HCT116 (cell line): ENCODE measurements at regions not wholly inside any gene's neighbourhood (a gene's known extent, or its start where the extent isn't known, plus 50 kb on each side); places are given as distances from the start of the nearest gene placed in this dataset.

ENCODE experiments used
- ATAC-seq: fragments of 200-7000 bp; cut with Tn5 transposase; 2 replicates; pipeline ENCODE4 v1.9.1; 2020; ENCODE audit warnings: mild to moderate bottlenecking, moderate library complexity
- BruUV-seq: library from RNA; stranded (reverse); fragments of 400-500 nt; replicated peaks from 2 replicates; lab custom pipeline; 2021; lab: Mats Ljungman, UMichigan
- CTCF ChIA-PET: fragments of 300-600 bp; sonication (Branson Sonifier 250); formaldehyde crosslinking; loops from one replicate; lab custom pipeline; 2021; ENCODE audit warnings: antibody characterized with exemption; lab: Charles Lee
- POLR2A ChIA-PET: fragments of 300-600, 350-600 bp; sonication (Branson Sonifier 250); formaldehyde crosslinking; loops from one replicate; lab custom pipeline; 2021; ENCODE audit warnings: antibody characterized with exemption; lab: Charles Lee
- RAD21 ChIA-PET, 2 experiments: fragments of 300-600 bp; sonication (Branson Sonifier 250); formaldehyde crosslinking; loops; one replicate each; lab custom pipeline; 2023; ENCODE audit warnings: low total read pairs in 2 of 2; ENCODE audit not compliant: uncharacterized antibody in 2 of 2, unreplicated experiment in 2 of 2, low non-redundant PET in 1 of 2; lab: Charles Lee
- DNase-seq: peaks from one replicate; pipeline ENCODE4 v3.0.0-alpha.2; 2010; ENCODE audit warnings: low read depth, low spot score
- H2AFZ ChIP-seq: fragments of 200-600 bp; shearing (Covaris generic), sonication (generic); 2 replicates; pipeline ENCODE4 v1.6.1; 2017; ENCODE audit warnings: low read depth, mixed run types, mixed read lengths, antibody characterized with exemption, low read length; ENCODE audit not compliant: poor library complexity, severe bottlenecking
- H3K27ac ChIP-seq: 2 replicates; pipeline ENCODE4 v1.5.1; 2012; ENCODE audit warnings: low read depth, low read length
- H3K27me3 ChIP-seq: fragments of 200-600 bp; sonication (generic); 2 replicates; pipeline ENCODE4 v1.6.1; 2016; ENCODE audit warnings: mixed run types, low read length, mixed read lengths; ENCODE audit not compliant: insufficient read depth
- H3K36me3 ChIP-seq, 2 experiments: fragments of 200-500 bp in 1 of 2; fragments of 200-600 bp in 1 of 2; sonication (Bioruptor generic) in 1 of 2; sonication (generic) in 1 of 2; 2 replicates each; pipeline versions ENCODE4 v1.5.1 to v1.6.1; 2014 to 2016; ENCODE audit warnings: low read length in 2 of 2, inconsistent platforms in 1 of 2, mixed read lengths in 1 of 2, mixed run types in 1 of 2; ENCODE audit not compliant: insufficient read depth in 2 of 2, control insufficient read depth in 1 of 2
- H3K4me1 ChIP-seq, 2 experiments: fragments of 200-600 bp in 1 of 2; sonication (generic) in 1 of 2; 2 replicates each; pipeline versions ENCODE4 v1.5.1 to v1.6.1; 2012 to 2017; ENCODE audit warnings: low read length in 2 of 2, inconsistent platforms in 1 of 2, mild to moderate bottlenecking in 1 of 2, mixed read lengths in 1 of 2, mixed run types in 1 of 2, moderate library complexity in 1 of 2; ENCODE audit not compliant: insufficient read depth in 2 of 2, control insufficient read depth in 1 of 2
- H3K4me2 ChIP-seq: fragments of 200-600 bp; sonication (generic); 2 replicates; pipeline ENCODE4 v1.6.1; 2017; ENCODE audit warnings: mixed run types, low read length, mixed read lengths
- H3K4me3 ChIP-seq, 2 experiments: fragments of 200-600 bp in 1 of 2; sonication (generic) in 1 of 2; replicated peaks in 1 of 2; 2 replicates each; pipeline ENCODE4 v1.5.1; 2011 to 2016; ENCODE audit warnings: low read length in 2 of 2, control low read depth in 1 of 2, low read depth in 1 of 2, mild to moderate bottlenecking in 1 of 2, mixed read lengths in 1 of 2, mixed run types in 1 of 2
- H3K79me2 ChIP-seq: fragments of 200-600 bp; sonication (generic); 2 replicates; pipeline ENCODE4 v1.6.1; 2017; ENCODE audit warnings: mild to moderate bottlenecking, mixed run types, low read length, moderate library complexity, mixed read lengths; ENCODE audit not compliant: insufficient read depth
- H3K9ac ChIP-seq: fragments of 200-600 bp; sonication (generic); 2 replicates; pipeline ENCODE4 v1.6.1; 2016; ENCODE audit warnings: low read length, mixed read lengths
- H3K9me2 ChIP-seq: fragments of 200-600 bp; sonication (generic), shearing (Covaris generic); 2 replicates; pipeline ENCODE4 v1.6.1; 2017; ENCODE audit warnings: mixed run types, mild to moderate bottlenecking, moderate library complexity; ENCODE audit not compliant: insufficient read depth
- H3K9me3 ChIP-seq, 2 experiments: fragments of 200-500 bp in 1 of 2; fragments of 200-600 bp in 1 of 2; sonication (Bioruptor generic) in 1 of 2; sonication (generic) in 1 of 2; 2 replicates each; pipeline ENCODE4 v1.6.1; 2014 to 2017; ENCODE audit warnings: low read length in 2 of 2, mixed read lengths in 2 of 2, inconsistent platforms in 1 of 2, low read depth in 1 of 2, mild to moderate bottlenecking in 1 of 2, mixed run types in 1 of 2, moderate library complexity in 1 of 2; ENCODE audit not compliant: control insufficient read depth in 1 of 2, insufficient read depth in 1 of 2
- H4K20me1 ChIP-seq: fragments of 200-600 bp; sonication (generic), shearing (Covaris generic); 2 replicates; pipeline ENCODE4 v1.6.1; 2017; ENCODE audit warnings: mixed run types, mild to moderate bottlenecking, moderate library complexity; ENCODE audit not compliant: insufficient read depth
- CBX3 ChIP-seq: IDR thresholded peaks from 2 replicates; pipeline ENCODE4 v1.6.1; 2012; ENCODE audit warnings: low read depth
- CEBPB ChIP-seq: IDR thresholded peaks from 2 replicates; pipeline ENCODE4 v1.6.1; 2012; ENCODE audit warnings: low read depth
- EGR1 ChIP-seq: IDR thresholded peaks from 2 replicates; pipeline ENCODE4 v1.6.1; 2012; ENCODE audit warnings: low read depth
- FOSL1 ChIP-seq: IDR thresholded peaks from 2 replicates; pipeline ENCODE4 v1.6.1; 2012; ENCODE audit warnings: low read depth
- RAD21 ChIP-seq: IDR thresholded peaks from 2 replicates; pipeline ENCODE4 v1.6.1; 2012; ENCODE audit warnings: low read depth, mild to moderate bottlenecking
- SIN3A ChIP-seq: IDR thresholded peaks from 2 replicates; pipeline ENCODE4 v1.6.1; 2012; ENCODE audit warnings: low read depth
- SP1 ChIP-seq: IDR thresholded peaks from 2 replicates; pipeline ENCODE4 v1.6.1; 2012; ENCODE audit warnings: low read depth
- YY1 ChIP-seq: IDR thresholded peaks from 2 replicates; pipeline ENCODE4 v1.6.1; 2011; ENCODE audit warnings: low read length, low read depth, moderate library complexity, mild to moderate bottlenecking; ENCODE audit not compliant: insufficient replicate concordance; ENCODE audit errors: extremely low read depth
- intact Hi-C: fragments of 100-400 bp; cut with micrococcal nuclease; formaldehyde crosslinking; loops from 2 replicates; pipeline ENCODE4 v1.10.0; 2022
- TF ChIP-seq, protein P1 (sequence below), 3 experiments: fragments of 200-600 bp in 1 of 3; sonication (generic) in 1 of 3; IDR thresholded peaks in 2 of 3; conservative IDR thresholded peaks in 1 of 3; 2 replicates each; pipeline ENCODE4 v1.5.1; 2012 to 2017; ENCODE audit warnings: low read depth in 2 of 3, low read length in 2 of 3, antibody characterized with exemption in 1 of 3, borderline replicate concordance in 1 of 3, control low read depth in 1 of 3, mild to moderate bottlenecking in 1 of 3, mixed read lengths in 1 of 3, mixed run types in 1 of 3, moderate library complexity in 1 of 3; ENCODE audit not compliant: insufficient read depth in 1 of 3
- TF ChIP-seq, protein P2 (sequence below): IDR thresholded peaks from 2 replicates; pipeline ENCODE4 v1.6.1; 2011; ENCODE audit warnings: mild to moderate bottlenecking, low read length, moderate library complexity; ENCODE audit not compliant: insufficient replicate concordance; ENCODE audit errors: extremely low read depth

DNA sequence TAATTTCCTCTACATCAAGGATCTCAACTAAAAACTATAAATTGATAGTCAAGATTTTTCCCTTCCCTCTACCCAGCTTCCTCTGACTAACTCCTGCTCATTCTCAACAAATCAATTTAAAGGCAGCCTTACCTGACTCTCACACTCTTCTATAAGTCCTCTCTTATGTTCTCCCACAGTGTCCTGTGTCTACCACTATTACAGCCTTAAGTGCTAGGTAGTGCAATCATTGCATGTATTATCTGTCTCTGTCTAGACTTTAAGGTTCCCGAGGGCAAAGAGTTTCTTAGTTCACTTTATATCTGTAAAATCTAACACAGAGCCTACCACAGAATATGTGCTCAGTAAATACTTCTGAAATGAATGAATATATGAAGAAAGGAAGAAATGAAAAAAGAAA lies 123.7 kb downstream of the BTC start:
- no peak overlapping the region for H3K4me3 ChIP-seq
- H3K27ac ChIP-seq = peak overlapping the region; percentile 93
- peak overlapping the region; percentile 42 for H3K9ac ChIP-seq
- peak overlapping the region; percentile 30 for H3K4me2 ChIP-seq
- ATAC-seq (peak; percentile 67), DNase-seq (no peak)
- H3K9me3 ChIP-seq = no peaks in the 10 kb centered on the region
- POLR2A ChIA-PET = interaction anchor here (0.8 to 2.9 kb wide), 12 partner anchors 9 to 351 kb away, joined by 3 to 14 read pairs (median 6); partner anchors contain the start of gene AREG
- TF ChIP-seq CEBPB = peak; percentile 49
- TF ChIP-seq EGR1 = peak; percentile 29; the same call in 1 of the 2 replicates
- TF ChIP-seq YY1 = no peak
- BruUV-seq = no TSS peak
- intact Hi-C loops = loop anchor here (2.0 to 5.0 kb wide), 2 partner anchors 214 to 278 kb away; no protein-coding TSS in a partner anchor
- no peak overlapping the region for H2AFZ ChIP-seq
- no peaks in the 10 kb centered on the region for H3K9me2 ChIP-seq
- H3K4me1 ChIP-seq = peaks cover 57 to 80% of the 10 kb centered on the region in 2 experiments
- RAD21 ChIA-PET = interaction anchor here (1.0 to 1.1 kb wide), 2 partner anchors 126 to 294 kb away, joined by 3 to 5 read pairs; no protein-coding TSS in a partner anchor
- no peaks in the 10 kb centered on the region for H3K36me3 ChIP-seq
- CTCF ChIA-PET = interaction anchor here (0.6 to 2.3 kb wide), 19 partner anchors 11 to 482 kb away, joined by 3 to 16 read pairs (median 5); no protein-coding TSS in a partner anchor
- H3K79me2 ChIP-seq = peaks cover 39% of the 10 kb centered on the region
- H4K20me1 ChIP-seq = no peaks in the 10 kb centered on the region
- no peaks in the 10 kb centered on the region for H3K27me3 ChIP-seq

DNA sequence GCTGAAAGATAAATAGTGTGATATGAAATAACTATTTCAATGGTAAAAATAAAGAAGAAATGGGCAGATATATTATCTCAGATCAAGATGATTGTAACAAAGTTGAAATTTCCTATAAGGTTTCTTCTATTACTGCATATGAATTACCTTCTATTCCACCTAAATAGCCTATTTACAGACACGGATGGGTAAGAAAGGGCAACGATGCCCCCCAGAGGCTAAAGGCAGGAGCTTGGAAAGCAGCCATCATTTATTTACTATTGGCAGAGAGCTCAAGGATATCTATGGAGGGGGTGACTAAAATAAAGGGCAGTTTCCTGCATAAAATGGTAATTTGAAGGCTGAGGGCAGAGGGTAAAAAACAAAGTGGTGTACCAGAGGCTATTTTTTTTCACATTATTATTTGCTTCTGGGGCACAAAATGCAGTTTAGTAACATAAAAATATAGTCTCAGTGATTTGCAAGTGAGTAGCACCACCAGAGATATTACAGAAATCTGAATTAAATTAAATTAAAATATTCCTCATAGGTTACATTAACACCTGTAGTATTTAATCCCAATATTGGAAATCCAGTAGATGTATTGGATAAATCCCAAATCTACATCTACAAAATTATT lies 123.1 kb downstream of the BTC start:
- RAD21 ChIA-PET = interaction anchor here (0.6 to 1.1 kb wide), 4 partner anchors 48 to 295 kb away, joined by 3 to 5 read pairs (median 3); no protein-coding TSS in a partner anchor
- POLR2A ChIA-PET = interaction anchor here (0.6 to 2.9 kb wide), 13 partner anchors 10 to 351 kb away, joined by 3 to 14 read pairs (median 5); partner anchors contain the start of gene AREG
- CTCF ChIA-PET = interaction anchor here (0.6 to 2.3 kb wide), 31 partner anchors 8 to 483 kb away, joined by 3 to 16 read pairs (median 4); no protein-coding TSS in a partner anchor
- no peaks in the 10 kb centered on the region for H4K20me1 ChIP-seq
- H3K9ac ChIP-seq = peak overlapping the region; percentile 42
- peak; percentile 70 for DNase-seq
- no peak overlapping the region for H2AFZ ChIP-seq
- H3K9me2 ChIP-seq = no peaks in the 10 kb centered on the region
- H3K27me3 ChIP-seq = no peaks in the 10 kb centered on the region
- peak; percentile 69 for ATAC-seq
- TF ChIP-seq CEBPB = 0 out of 2 replicates have a peak, but pooled peaks have one; percentile 18
- TF ChIP-seq YY1 = peak; percentile 62
- TF ChIP-seq RAD21 = peak; percentile 96
- TF ChIP-seq SP1 = peak; percentile 37; the same call in 1 of the 2 replicates
- TF ChIP-seq EGR1 = peak; percentile 10; the same call in 1 of the 2 replicates
- TF ChIP-seq, protein P1, sequence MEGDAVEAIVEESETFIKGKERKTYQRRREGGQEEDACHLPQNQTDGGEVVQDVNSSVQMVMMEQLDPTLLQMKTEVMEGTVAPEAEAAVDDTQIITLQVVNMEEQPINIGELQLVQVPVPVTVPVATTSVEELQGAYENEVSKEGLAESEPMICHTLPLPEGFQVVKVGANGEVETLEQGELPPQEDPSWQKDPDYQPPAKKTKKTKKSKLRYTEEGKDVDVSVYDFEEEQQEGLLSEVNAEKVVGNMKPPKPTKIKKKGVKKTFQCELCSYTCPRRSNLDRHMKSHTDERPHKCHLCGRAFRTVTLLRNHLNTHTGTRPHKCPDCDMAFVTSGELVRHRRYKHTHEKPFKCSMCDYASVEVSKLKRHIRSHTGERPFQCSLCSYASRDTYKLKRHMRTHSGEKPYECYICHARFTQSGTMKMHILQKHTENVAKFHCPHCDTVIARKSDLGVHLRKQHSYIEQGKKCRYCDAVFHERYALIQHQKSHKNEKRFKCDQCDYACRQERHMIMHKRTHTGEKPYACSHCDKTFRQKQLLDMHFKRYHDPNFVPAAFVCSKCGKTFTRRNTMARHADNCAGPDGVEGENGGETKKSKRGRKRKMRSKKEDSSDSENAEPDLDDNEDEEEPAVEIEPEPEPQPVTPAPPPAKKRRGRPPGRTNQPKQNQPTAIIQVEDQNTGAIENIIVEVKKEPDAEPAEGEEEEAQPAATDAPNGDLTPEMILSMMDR (IDR thresholded peaks at IDR 0.05 in 2 of 3, conservative IDR thresholded peaks at IDR 0.05 in 1 of 3; ENCODE audit: borderline replicate concordance in 1 of 3, insufficient read depth in 1 of 3, low read depth in 2 of 3, low read length in 2 of 3) = peak; percentile 77 to 94 (median 81)
- peak; percentile 11; the same call in 1 of the 2 replicates for TF ChIP-seq FOSL1
- TF ChIP-seq, protein P2, sequence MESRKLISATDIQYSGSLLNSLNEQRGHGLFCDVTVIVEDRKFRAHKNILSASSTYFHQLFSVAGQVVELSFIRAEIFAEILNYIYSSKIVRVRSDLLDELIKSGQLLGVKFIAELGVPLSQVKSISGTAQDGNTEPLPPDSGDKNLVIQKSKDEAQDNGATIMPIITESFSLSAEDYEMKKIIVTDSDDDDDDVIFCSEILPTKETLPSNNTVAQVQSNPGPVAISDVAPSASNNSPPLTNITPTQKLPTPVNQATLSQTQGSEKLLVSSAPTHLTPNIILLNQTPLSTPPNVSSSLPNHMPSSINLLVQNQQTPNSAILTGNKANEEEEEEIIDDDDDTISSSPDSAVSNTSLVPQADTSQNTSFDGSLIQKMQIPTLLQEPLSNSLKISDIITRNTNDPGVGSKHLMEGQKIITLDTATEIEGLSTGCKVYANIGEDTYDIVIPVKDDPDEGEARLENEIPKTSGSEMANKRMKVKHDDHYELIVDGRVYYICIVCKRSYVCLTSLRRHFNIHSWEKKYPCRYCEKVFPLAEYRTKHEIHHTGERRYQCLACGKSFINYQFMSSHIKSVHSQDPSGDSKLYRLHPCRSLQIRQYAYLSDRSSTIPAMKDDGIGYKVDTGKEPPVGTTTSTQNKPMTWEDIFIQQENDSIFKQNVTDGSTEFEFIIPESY = no peak
- TF ChIP-seq CBX3 = 0 out of 2 replicates have a peak, but pooled peaks have one; percentile 2
- TF ChIP-seq SIN3A = no peak
- TF ChIP-seq, all 23 proteins: peak for 8
- no peaks in the 10 kb centered on the region for H3K9me3 ChIP-seq
- H3K36me3 ChIP-seq = no peaks in the 10 kb centered on the region
- intact Hi-C loops = loop anchor here (1.0 to 5.0 kb wide), 6 partner anchors 47 to 351 kb away; no protein-coding TSS in a partner anchor
- H3K27ac ChIP-seq = peak overlapping the region; percentile 93
- no TSS peak for BruUV-seq
- peaks cover 33% of the 10 kb centered on the region for H3K79me2 ChIP-seq
- peak overlapping the region; percentile 30 for H3K4me2 ChIP-seq
- H3K4me1 ChIP-seq = peaks cover 51 to 78% of the 10 kb centered on the region in 2 experiments
- no peak overlapping the region for H3K4me3 ChIP-seq
